ENCODE measurements at regions not wholly inside any gene's neighbourhood (a gene's known extent, or its start where the extent isn't known, plus 50 kb on each side); places are given as distances from the start of the nearest gene placed in this dataset.
"Not testable (repeated sequence)": the region's sequence is repeated elsewhere in the genome, so short reads cannot be mapped to it uniquely, and the experiment has no call there.

DNA sequence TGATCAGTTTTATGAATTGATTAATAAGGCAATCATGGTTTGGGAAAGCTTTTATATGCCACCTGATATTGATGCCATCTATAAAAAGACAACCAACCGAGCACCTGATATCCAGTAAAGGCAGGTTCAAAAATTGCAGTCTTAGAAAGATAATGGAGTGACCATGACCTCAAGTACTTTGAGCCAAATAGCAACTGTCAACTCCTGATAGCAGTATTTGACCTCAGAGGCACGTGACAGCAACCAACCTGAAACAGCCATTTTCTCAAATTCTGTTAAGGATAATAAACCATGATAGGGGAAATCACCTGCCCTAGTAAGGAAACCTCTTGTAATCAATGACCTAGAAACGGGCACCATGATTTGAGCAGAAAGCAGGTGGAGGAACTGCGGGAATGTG is 77.1 kb upstream of the NFE2L3 start:
- no peak for DNase-seq

DNA sequence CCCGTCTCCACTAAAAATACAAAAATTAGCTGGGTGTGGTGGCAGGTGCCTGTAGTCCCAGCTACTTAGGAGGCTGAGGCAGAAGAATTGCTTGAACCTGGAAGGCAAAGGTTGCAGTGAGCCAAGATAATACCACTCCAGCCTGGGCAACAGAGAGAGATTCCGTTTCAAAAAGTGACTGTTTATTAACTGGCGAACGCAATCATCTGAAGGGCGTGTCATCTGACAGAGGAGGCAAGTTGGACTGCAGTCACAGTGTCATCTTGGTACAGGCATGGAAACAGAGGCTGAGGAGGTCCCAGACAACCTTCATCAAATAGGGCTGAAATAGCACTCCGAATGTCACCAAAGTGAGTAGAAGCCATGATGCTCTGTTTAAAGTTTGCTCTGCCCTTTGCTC is 75.3 kb upstream of the NFE2L3 start:
- DNase-seq = no peak

DNA sequence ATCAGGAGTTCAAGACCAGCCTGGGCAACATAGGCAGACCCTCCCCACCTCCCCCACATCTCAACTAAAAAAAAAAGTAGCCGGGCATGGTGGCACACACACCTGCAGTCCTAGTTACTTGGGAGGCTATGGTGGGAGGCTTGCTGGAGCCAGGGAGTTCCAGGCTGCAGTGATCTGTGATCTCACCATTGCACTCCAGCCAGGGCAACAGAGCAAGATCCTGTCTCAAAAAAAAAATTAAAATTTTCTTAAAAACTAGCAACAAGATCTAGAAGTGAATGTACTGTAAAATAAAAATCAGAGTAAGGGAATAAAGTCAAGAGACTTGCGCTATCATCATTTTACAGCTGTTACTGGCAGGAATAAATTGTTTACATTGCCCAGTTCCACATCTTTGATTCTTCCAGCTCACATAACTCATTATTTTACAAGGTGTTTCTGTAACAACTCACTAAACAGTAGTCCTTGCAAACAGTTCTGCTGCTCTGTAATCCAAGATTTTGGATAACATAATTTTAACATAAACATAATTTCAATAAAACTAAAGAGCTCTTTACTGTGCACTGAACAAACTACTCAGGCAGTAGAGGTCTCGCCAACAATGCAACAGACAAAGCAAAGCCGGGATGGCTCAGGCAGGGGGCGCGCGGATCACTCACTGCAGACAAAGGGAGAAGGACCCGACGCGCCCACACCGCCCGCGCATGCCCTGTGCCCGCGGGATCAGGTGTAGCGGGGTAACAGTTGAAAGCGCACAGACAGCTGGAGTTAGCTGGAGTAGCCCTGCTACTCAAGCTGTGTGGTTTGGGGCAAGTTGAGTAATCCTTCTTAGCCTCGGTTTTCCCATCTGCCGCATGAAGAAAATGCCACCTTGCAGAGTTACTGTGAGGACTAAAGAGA is 73.3 kb upstream of the NFE2L3 start:
- peak; percentile 78 for DNase-seq

DNA sequence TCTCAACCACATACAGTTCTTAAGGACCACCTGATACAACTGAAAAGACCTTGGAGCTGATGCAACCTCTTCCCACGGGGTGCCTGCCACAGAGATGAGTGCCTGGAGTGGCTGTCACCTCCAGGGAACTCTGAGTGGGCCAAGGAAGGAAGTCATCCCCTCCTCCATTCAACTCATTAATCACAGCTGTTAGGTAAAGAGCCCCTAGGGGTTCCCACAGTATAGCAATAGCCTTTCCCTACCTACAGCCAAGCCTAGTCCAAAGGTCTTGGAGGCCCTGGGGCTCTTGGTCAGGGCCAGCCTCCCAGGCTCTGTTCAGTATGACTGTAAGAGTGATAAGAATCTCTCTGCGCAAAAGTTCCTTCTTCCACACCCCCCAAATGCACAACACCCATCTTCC is 70.4 kb upstream of the NFE2L3 start:
- no peak for DNase-seq

DNA sequence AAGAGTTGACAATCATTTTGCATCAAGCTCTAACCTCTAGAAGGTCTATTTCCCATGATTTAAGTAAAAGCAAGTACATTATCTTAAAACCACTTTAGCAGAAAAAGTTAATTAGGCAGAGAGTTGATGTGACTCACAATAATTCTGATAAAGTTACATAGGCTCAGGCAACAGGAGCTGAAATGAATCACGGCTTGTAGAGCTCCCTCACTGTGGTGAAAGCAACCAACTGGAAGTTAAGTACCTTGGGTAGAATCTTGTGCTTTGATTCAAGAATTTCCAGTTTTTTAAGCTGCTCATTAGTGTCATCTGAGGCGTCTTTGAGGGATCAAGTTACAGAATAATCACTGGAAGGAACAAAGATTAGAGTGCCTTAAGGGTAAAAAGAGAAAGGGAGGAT is 68.9 kb upstream of the NFE2L3 start:
- DNase-seq = peak; percentile 16

DNA sequence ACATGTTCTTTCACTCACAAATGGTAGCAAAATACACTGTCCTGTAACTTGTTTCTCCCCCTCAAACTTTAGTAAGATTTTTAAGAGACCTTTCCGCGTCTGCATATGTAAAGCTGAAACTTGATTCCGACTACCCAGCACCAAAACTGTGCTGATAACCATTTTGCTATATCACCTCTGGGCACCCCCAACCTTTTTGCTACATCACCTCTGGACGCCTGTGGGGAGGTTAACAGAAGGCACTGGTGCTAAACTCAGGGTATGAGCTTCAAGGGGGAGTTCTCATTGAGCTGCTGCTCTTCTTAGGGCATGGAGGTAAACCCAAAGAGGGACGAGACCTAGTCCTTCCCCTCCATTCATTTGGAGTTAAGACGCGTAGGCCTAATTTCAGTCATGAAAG is 67.6 kb upstream of the NFE2L3 start:
- no peak for DNase-seq

DNA sequence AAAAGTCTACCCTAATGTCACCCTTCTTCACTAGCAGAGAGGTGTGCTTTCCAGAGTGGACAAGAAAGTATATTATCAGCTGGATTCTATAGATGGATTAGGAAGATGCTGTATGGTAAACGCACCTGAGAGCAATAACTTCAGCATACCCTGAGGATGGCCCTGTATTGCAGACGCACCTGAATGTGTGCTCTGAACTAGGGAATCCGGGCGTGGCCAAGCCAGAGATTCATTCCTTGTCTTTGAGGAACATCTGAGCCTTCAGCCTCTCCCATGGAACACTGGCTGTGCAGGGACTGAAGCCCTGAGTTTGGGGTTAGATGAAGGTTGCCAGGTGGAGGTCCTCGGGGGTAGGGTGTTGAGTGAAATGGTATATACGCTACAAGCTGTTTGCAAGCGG is 66.2 kb upstream of the NFE2L3 start:
- DNase-seq = no peak

GRCh38 chr7:26087321-26088091 is 64.5 kb upstream of the NFE2L3 start:
- peak; percentile 62 for DNase-seq

DNA sequence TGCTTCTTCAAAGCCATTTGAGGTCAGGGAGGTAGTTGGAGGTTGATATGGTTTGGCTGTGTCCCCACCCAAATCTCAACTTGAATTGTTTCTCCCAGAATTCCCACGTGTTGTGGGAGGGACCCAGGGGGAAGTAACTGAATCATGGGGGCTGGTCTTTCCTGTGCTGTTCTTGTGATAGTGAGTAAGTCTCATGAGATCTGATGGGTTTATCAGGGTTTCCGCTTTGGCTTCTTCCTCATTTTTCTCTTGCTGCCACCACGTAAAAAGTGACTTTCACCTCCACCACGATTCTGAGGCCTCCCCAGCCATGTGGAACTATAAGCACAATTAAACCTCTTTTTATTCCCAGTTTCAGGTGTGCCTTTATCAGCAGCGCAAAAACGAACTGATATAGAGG is 62.5 kb upstream of the NFE2L3 start:
- not testable (repeated sequence) for DNase-seq

- DNase-seq = peak; percentile 77
These were observed 61.0 kb upstream of the NFE2L3 start for GRCh38 chr7:26090927-26091519.

DNA sequence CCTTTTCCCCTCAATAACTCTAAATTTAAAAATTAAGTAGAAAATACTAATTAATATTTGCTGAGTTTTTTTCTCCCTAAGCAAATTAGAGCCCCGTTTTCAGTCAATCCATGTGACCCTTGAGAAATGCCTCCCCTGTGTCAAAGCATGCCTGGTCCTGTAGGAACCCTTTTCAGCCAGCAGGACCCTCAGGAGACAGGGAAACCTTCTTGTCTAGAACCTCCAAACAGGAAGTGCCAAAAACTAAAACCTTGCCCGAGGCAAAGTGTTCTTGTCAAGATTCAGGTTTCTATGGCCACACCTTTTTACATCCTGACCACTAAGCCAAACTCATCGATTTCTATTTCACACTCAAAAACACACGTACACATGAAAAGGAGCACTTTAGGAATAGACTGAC is 60.1 kb upstream of the NFE2L3 start:
- DNase-seq = no peak

DNA sequence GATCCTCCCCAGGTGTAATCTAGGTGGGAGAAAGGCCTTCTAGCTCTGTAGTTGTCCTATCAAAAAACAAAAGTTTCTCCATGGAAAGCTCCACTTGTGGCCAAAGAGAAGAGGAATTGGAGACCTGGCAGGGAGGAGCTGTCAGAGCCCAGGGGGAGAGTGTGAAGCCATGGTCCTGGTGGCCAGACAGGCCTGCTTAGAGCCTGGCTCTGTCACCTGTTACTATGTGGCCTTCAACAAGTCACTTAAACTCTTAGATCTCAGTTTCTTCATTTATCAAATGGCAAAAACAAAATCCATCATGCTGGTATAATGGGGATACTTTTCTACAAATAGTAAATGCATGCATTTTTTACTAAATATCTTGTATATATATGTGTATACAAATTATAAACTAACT is 59.0 kb upstream of the NFE2L3 start:
- no peak for DNase-seq

GRCh38 chr7:26096136-26096535 is 55.9 kb upstream of the NFE2L3 start:
- no peak for DNase-seq

- no peak for DNase-seq
These were observed 53.9 kb upstream of the NFE2L3 start for GRCh38 chr7:26097837-26098668.

DNA sequence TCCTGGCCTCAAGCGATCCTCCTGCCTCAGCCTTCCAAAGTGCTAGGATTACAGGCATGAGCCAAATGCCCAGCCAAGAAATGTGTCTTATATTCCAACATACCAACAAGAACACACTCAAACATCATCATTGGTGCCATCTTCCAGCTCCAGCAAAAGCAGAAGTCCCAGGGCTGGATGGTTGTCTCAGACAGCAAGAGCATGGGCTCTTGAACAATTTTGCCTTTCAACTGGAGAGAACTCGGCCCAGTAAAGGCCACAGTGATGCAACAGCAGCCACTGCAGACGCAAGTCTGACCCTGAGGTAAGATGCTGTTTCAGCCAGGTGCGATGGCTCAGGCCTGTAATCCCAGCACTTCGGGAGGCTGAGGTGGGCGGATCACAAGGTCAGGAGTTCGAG is 52.8 kb upstream of the NFE2L3 start:
- DNase-seq = no peak

GRCh38 chr7:26100406-26101339 is 51.3 kb upstream of the NFE2L3 start:
- DNase-seq = no peak

DNA sequence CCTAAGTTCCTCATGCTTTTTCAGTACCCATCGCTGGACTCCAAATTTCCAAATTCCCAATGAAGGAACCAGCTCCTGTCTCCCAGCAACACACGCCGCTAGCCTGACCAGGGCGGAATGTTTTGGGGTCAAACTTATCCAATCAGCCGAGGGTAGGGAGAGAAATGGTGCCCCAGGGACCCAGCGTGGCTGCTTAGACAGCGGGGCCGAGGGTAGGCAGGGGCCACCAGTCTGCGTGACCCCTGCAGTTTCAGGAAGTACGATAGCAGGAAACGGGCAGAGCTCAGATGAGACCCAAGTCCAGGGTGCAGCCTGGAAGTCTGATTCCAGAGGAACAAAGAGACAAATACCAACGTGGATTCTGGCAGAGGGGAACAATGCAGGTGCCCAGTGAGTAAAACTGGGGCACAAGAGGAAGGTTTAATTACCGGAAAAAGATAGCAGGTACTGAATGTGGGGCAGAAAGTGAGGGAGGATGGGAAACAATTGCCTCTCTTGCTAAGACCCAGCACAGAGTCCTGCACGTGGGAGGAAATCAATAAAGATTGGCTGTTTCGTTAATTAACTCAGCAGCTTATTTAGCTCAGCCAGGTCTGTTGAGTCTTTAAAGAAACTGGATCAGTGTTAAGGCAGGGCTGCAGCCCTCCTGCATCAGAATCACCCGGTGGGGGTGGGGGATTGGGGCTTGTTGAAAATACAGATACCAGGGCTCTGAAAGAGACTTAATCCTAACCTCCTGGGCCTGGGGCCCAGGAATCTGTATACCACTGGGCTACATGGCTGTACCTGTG is 50.4 kb upstream of the NFE2L3 start:
- no peak for DNase-seq

GRCh38 chr7:26102176-26102575 is 49.8 kb upstream of the NFE2L3 start:
- no peak for DNase-seq

All from DMS 273 treated with DMSO at 0.1 percent for 48 hours (cell line).